ENCODE measurements at regions not wholly inside any gene's neighbourhood (a gene's known extent, or its start where the extent isn't known, plus 50 kb on each side); places are given as distances from the start of the nearest gene placed in this dataset.

GRCh38 chr1:212218911-212219310, 66.3 kb upstream of the PPP2R5A start:
- Histone ChIP-seq H3K27me3 (replicated peaks; ENCODE audit: insufficient read depth) (no peaks in the 10 kb centered on the region), H3K4me3 (no peak overlapping the region), H3K36me3 (no peaks in the 10 kb centered on the region), H3K27ac (no peak overlapping the region), H3K4me1 (replicated peaks) (no peaks in the 10 kb centered on the region), H3K9me3 (no peaks in the 10 kb centered on the region)
- intact Hi-C loops (cut with DNase I) = no loop called here
- no peak for DNase-seq (ENCODE audit: low spot score)
- WGBS = 60% methylated on average over 2 of the region's 2 CpGs
- no peak for TF ChIP-seq POLR2A (IDR thresholded peaks at IDR 0.05)

GRCh38 chr1:212219679-212220463, 65.3 kb upstream of the PPP2R5A start:
- no peak for TF ChIP-seq POLR2AphosphoS5 (IDR thresholded peaks at IDR 0.05)
- no peak for TF ChIP-seq CTCF (IDR thresholded peaks at IDR 0.05)
- no peak for TF ChIP-seq POLR2A (IDR thresholded peaks at IDR 0.05)
- intact Hi-C loops (cut with DNase I) = no loop called here
- H3K4me1 ChIP-seq (replicated peaks) = no peaks in the 10 kb centered on the region
- DNase-seq (ENCODE audit: low spot score) = no peak
- H3K27ac ChIP-seq = no peak overlapping the region
- no peaks in the 10 kb centered on the region for H3K36me3 ChIP-seq
- no peaks in the 10 kb centered on the region for H3K27me3 ChIP-seq (replicated peaks; ENCODE audit: insufficient read depth)
- H3K4me3 ChIP-seq = no peak overlapping the region
- no peaks in the 10 kb centered on the region for H3K9me3 ChIP-seq
- WGBS = 80% methylated on average over 8 of the region's 8 CpGs

GRCh38 chr1:212221801-212222200, 63.4 kb upstream of the PPP2R5A start:
- H3K27me3 ChIP-seq (replicated peaks; ENCODE audit: insufficient read depth) = no peaks in the 10 kb centered on the region
- no peaks in the 10 kb centered on the region for H3K9me3 ChIP-seq
- H3K4me3 ChIP-seq = no peak overlapping the region
- H3K4me1 ChIP-seq (replicated peaks) = no peaks in the 10 kb centered on the region
- WGBS = 73% methylated on average over 1 of the region's 1 CpG
- no peaks in the 10 kb centered on the region for H3K36me3 ChIP-seq
- no peak for TF ChIP-seq POLR2AphosphoS5 (IDR thresholded peaks at IDR 0.05)
- no peak for TF ChIP-seq CTCF (IDR thresholded peaks at IDR 0.05)
- no peak for TF ChIP-seq POLR2A (IDR thresholded peaks at IDR 0.05)
- DNase-seq (ENCODE audit: low spot score) = no peak
- intact Hi-C loops (cut with DNase I) = no loop called here
- no peak overlapping the region for H3K27ac ChIP-seq

- intact Hi-C loops (cut with DNase I) = no loop called here
- Histone ChIP-seq H3K36me3 (no peaks in the 10 kb centered on the region), H3K4me1 (replicated peaks) (no peaks in the 10 kb centered on the region), H3K9me3 (no peaks in the 10 kb centered on the region), H3K4me3 (no peak overlapping the region), H3K27me3 (replicated peaks; ENCODE audit: insufficient read depth) (no peaks in the 10 kb centered on the region), H3K27ac (no peak overlapping the region)
- WGBS = 88% methylated on average over 2 of the region's 2 CpGs
- no peak for TF ChIP-seq CTCF (IDR thresholded peaks at IDR 0.05)
- TF ChIP-seq POLR2AphosphoS5 (IDR thresholded peaks at IDR 0.05) = no peak
- no peak for TF ChIP-seq POLR2A (IDR thresholded peaks at IDR 0.05)
- DNase-seq (ENCODE audit: low spot score) = no peak
Measured at GRCh38 chr1:212224102-212224501, 61.1 kb upstream of the PPP2R5A start.

- no peak for TF ChIP-seq POLR2AphosphoS5 (IDR thresholded peaks at IDR 0.05)
- TF ChIP-seq POLR2A (IDR thresholded peaks at IDR 0.05) = no peak
- TF ChIP-seq CTCF (IDR thresholded peaks at IDR 0.05) = no peak
- no peak overlapping the region for H3K27ac ChIP-seq
Measured at GRCh38 chr1:212225416-212225815, 59.8 kb upstream of the PPP2R5A start.

More at GRCh38 chr1:212225416-212225815, 59.8 kb upstream of the PPP2R5A start:
- 80% methylated on average over 6 of the region's 6 CpGs for WGBS
- Histone ChIP-seq H3K4me3 (no peak overlapping the region), H3K9me3 (no peaks in the 10 kb centered on the region), H3K36me3 (no peaks in the 10 kb centered on the region), H3K27me3 (replicated peaks; ENCODE audit: insufficient read depth) (no peaks in the 10 kb centered on the region), H3K4me1 (replicated peaks) (no peaks in the 10 kb centered on the region)
- intact Hi-C loops (cut with DNase I) = loop anchor here (5.0 kb wide), 1 partner anchor 63 kb away; no protein-coding TSS in a partner anchor
- DNase-seq (ENCODE audit: low spot score) = no peak

Measured in prostate gland (tissue), 2 donors.